ENCODE measurements at regions not wholly inside any gene's neighbourhood (a gene's known extent, or its start where the extent isn't known, plus 50 kb on each side); places are given as distances from the start of the nearest gene placed in this dataset.
"Not testable (repeated sequence)": the region's sequence is repeated elsewhere in the genome, so short reads cannot be mapped to it uniquely, and the experiment has no call there.

DNA sequence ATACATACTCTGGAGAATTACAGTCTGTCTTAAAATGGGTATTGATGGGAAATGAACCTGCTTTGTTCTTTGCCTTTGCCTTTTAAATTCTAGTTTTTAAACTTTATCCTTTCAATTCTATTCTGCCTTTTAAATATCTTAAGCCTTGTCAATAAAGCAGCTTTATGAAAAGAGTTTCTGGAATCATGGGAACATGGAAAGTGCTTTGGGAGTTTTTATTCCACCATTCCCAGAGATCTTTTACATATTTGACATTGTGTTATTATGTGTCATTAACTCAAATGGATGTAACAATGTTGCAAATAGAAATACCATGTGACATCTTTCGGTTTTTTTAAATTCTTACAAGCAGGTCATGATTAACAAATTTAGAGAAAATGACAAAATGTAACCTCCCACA lies 555.7 kb upstream of the ANO3 start:
- no peak for DNase-seq

DNA sequence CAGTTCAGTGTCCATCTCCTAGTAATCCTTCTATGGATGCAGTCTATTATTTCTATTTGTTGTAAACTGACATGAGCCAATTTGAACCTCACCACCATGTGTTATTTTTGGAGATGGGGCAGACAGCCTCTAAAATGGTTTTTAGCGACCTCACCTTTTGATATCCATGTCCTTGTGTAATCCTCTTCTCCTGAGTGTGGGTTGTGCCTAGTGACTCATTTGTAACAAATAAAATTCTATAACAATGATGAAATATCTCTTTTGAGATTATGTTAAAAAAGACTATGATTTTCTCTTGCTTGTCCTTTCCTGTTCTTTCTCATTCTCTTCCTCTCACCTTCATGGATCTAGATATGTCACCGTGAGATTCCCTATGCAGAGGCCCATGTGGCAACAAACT lies 554.6 kb upstream of the ANO3 start:
- no peak for DNase-seq

DNA sequence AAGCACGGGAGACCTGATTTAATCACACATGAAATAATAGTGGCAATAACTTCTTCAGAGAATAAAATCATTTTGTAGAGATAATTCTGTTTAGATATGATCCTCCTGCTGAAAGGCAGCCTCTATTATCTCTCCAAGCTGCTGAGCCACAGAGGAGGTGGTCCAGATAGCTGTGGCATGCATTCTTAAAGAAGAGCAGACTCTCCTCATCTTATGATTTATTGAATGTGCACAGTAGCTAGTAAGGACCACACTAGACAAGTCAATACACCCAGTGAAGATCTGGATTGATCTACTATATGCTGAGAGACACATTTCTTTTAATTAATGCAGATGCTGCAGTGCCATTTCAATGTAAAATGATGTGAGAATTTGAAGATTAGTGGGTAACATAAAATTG lies 552.9 kb upstream of the ANO3 start:
- no peak for DNase-seq

GRCh38 chr11:25787416-25787815 lies 544.5 kb upstream of the ANO3 start:
- DNase-seq, result no peak

DNA sequence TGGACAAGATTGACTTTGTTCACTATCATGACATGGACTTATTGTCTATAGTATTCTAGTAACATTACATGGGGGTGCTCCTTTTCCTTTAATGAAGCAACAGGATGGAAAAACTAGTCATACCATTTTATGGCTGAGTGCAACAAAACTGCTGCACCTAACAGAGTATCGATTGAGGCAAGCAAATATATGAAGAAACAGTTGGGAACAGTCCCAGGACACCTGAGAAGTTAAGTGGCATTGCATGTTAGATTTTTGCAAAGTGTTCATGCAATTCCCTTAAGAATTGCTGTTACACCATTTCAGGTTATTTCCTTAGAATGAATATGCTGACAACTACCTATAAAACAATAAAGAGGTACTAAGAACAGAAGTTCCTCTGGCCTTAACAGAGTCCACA lies 541.5 kb upstream of the ANO3 start:
- no peak for DNase-seq

- no peak for DNase-seq
These were observed 538.3 kb upstream of the ANO3 start for GRCh38 chr11:25793637-25794036.

DNA sequence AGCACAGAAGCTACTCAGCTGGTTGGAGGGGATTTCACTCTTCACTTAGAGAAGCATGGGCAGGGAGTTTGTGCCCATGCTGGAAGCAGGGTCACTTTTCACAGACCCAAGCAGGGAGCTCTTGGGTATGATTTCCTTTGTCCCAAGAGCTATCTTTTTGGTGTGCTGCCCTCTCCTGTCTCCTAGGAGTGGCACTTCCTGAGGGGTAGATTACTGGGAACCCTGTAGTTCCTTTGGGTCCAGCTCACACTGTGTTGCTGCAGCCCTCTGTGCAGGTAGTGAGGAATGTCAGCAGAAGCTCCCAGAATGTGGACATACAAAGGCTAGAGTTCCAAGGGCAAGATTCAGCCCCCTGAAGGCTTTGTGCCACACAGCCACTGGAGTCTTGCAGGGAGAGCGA lies 537.1 kb upstream of the ANO3 start:
- DNase-seq, result no peak

DNA sequence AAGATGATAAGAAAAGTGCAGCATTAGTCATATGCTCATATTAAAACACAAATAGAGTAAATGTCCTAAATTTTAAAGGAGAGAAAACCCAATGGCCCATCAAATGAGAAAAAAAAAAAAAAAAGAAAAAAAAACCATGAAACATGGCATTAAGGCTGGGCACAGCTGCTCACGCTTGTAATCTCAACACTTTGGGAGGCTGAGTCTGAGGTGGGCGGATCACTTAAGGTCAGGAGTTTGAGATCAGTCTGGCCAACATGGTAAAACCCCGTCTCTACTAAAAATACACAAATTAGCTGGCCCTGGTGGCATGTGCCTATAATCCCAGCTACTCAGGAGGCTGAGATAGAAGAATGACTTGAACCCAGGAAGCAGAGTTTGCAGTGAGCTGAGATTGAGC lies 515.5 kb upstream of the ANO3 start:
- DNase-seq, result no peak

GRCh38 chr11:25824688-25825087 lies 507.2 kb upstream of the ANO3 start:
- DNase-seq, result no peak

- not testable (repeated sequence) for DNase-seq
These were observed 500.4 kb upstream of the ANO3 start for GRCh38 chr11:25831485-25831884.

DNA sequence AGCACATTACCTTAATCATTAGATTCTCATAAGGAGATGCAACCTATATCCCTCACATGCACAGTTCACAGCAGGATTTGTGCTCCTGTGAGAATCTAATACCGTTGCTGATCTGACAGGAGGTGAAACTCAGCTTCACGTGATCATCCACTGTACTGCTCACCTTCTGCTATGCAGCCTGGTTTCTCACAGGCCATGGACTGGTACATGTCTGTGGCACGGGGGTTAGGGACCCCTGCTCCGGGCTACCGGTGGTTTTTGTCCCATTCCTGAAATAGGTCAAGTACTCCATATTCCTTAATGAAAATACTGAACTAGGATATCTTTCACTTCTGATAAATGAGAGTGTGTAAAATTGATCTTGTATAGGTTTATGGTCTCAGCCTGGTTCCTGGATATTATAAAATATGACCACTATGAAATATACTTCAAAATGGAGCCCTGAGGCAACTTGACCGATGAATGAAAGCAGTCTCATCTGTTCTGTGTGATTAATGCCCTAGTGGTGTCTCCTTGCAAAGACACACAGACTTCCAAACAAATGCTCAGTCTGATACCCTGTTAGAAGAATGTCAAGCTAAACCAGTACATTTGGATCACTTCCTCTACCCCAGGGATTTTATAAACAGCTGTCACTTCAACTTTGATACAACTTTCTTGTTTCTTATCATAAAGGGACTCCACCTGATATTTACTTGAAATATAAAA lies 492.9 kb upstream of the ANO3 start:
- no peak for DNase-seq

DNA sequence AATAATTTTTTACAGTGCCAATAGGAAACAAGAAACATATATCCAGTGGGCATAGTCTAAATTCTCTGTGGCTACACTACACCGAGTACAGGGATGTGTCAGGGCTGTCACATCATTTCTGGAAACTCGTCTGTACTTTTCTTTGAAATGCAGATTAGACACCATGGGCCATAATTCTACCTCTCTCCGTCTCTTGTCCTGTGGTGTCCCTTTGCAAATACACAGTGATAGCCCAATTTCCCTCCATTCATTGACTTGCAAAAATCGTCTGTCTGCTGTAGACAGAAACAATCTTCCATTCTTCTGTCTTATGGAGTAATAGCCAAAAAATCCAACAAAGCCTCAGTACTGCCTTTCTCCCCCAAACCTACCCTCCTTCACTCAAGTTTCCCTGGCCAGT lies 487.1 kb upstream of the ANO3 start:
- DNase-seq, result no peak

DNA sequence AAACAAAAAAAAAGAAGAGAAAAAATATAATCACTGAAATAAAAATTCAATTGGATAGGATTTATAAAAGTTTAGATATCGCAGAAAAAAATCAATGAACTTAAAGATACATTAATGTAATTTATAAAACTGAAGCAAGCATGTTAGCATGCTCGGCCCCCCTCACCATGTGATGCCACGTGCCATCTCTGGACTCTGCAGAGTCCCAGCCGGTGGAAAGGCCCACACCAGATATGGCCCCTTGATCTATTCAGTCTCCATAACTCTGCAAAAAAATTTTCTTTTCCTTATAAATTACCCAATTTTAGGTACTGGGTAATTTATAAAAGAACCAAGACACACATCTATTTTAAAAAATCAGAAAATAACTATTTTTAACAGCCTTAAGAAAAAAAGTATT lies 476.0 kb upstream of the ANO3 start:
- no peak for DNase-seq

DNA sequence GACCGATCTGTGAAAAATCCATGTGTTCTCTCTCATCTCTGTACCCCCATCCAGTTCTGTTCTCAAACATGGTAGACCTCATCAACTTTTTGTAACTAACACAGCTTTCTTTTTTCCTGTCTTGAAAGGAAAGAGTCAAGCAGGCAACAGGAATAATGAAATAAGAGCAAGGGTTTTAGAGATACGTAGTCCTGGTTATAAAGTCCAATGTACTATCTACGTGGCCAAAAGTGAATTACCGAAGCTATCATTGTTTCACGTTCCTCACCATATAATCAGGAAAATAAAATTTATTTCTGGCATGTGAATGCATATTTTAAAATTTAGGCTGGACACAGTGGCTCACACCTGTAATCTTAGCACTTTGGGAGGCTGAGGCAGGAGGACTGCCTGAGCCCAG lies 472.2 kb upstream of the ANO3 start:
- no peak for DNase-seq

GRCh38 chr11:25860677-25861450 lies 471.1 kb upstream of the ANO3 start:
- DNase-seq, result no peak

GRCh38 chr11:25862159-25862558 lies 469.8 kb upstream of the ANO3 start:
- DNase-seq, result no peak

GRCh38 chr11:25863986-25864385 lies 467.9 kb upstream of the ANO3 start:
- DNase-seq, result no peak

GRCh38 chr11:25876456-25876965 lies 455.4 kb upstream of the ANO3 start:
- no peak for DNase-seq

- DNase-seq, result no peak
These were observed 445.9 kb upstream of the ANO3 start for GRCh38 chr11:25886036-25886435.

DNA sequence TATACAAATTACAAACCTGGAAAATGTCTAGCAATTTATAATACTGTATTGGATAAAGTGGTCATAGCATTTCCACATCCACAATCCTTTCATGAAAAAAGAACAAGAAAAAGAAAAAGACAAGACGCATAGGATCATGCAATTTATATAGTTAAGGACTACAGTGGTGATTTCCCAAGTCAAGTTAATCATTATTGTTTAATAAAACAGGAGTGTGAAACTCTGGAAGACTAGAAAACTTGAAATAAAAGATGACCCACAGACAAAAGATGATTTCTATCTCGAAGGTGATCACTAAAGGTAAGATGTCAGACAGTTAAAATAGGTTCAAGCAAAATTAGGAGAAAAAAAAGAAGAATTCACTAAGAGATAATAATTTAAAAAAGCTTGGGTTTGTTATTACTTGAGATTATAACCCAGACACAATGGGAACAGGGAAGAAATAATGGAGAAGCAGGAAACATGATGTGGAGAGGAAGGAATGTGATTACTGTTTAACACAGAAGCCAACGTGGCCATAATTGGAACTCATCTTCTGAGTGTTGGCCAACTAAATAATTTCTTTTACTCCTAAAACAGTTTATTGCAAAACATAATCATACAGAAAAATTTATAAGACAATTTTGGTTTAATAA lies 441.2 kb upstream of the ANO3 start:
- no peak for DNase-seq

DNA sequence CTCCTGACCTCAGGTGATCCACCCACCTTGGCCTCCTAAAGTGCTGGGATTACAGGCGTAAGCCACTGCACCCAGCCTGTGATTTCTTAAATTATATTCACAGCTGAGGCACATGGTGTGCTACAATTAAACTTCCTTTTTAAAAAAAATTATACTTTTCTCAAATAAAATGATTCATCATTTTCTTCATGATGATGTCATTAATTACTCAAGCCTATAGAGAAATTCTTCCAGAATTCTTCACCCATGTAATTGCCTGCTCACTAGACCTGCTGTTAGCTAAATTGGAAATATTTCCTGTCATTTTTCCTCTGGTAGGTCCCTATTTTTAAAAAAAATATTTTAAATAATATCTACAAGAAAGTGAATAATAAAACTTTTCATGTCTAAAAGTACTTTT lies 440.0 kb upstream of the ANO3 start:
- DNase-seq, result no peak

- DNase-seq, result no peak
These were observed 432.2 kb upstream of the ANO3 start for GRCh38 chr11:25899617-25900160.

- no peak for DNase-seq
These were observed 431.1 kb upstream of the ANO3 start for GRCh38 chr11:25900814-25901213.

GRCh38 chr11:25901415-25901814 lies 430.5 kb upstream of the ANO3 start:
- no peak for DNase-seq
